ENCODE measurements at regions not wholly inside any gene's neighbourhood (a gene's known extent, or its start where the extent isn't known, plus 50 kb on each side); places are given as distances from the start of the nearest gene placed in this dataset.

DNA sequence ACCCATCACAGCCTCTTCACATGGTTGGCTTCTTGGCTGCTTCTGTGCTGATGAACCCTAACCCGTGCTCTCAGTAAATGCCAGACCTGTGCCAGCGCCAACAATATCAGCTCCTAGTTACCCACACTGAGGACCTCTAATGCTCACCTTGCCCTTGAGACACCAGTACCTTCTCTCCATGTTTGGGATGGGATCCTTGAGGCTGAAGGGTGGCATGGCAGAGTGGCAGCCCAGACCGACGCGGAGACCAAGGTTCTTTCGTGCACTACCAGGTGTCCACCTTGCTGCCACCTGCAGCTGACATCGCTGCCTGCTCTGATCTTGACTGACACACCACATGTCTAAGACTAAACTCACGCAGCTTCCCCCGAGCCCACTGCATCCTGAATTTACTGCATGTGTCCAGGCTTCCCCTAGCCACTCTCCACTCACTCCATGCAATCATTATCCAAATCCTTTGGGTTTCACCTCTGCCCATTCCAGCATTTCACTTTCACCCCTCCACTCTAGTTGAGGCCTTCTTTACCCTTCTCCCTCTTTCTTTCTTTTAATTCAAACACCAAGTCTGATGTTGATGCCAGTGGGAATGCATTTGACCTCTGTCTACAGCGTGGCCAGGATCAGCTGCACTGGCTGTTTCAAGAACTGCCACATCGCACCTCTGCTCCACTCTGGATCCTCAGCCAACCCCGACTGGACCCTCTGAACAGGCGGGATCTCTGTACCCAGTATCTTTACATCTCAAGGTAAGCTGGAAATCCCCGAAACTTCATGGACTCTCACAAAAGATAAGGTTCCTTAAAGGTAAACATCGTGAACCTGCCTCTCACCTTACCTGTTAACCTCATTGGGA, 294.9 kb downstream of the GLRX3 start:
- no peak for DNase-seq

DNA sequence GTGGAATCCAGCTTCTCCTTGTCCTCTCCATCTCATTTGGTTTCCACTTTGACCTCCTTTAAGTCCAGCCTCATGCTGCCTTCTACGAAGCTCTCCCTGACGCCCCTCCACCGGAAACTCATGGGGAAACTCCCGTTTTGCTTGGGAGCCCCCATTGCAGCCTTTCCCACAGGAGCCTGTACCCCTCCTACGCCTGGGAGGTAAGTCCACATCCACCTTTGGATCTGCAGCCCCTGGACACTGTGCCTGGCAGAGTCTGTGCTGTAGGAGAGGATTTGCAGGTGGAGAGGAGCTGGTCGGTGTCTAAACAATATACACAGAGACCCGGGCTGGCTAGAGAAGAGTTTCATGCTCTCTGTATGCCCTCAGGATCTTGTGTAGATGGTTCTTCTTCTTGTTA, 296.1 kb downstream of the GLRX3 start:
- DNase-seq, result no peak

DNA sequence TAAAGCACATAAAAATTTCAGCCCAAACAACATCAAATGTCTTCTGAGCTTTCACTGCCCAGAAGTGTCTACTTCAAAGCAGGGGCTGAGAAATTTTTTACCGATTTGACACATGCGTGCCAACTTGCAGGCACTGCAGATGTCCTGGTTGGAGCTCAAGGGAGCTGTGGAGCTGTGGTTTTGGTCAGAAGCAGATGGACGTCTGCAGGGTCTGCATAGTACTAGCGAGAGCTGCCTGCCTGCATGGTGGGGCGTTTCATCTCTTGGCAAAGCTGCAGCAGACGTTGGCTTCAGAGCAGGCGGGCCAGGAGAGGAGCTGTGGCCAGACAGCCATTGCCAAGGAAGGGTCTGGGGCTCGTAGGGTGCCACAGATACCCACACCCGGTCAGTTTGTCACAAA, 296.7 kb downstream of the GLRX3 start:
- no peak for DNase-seq

DNA sequence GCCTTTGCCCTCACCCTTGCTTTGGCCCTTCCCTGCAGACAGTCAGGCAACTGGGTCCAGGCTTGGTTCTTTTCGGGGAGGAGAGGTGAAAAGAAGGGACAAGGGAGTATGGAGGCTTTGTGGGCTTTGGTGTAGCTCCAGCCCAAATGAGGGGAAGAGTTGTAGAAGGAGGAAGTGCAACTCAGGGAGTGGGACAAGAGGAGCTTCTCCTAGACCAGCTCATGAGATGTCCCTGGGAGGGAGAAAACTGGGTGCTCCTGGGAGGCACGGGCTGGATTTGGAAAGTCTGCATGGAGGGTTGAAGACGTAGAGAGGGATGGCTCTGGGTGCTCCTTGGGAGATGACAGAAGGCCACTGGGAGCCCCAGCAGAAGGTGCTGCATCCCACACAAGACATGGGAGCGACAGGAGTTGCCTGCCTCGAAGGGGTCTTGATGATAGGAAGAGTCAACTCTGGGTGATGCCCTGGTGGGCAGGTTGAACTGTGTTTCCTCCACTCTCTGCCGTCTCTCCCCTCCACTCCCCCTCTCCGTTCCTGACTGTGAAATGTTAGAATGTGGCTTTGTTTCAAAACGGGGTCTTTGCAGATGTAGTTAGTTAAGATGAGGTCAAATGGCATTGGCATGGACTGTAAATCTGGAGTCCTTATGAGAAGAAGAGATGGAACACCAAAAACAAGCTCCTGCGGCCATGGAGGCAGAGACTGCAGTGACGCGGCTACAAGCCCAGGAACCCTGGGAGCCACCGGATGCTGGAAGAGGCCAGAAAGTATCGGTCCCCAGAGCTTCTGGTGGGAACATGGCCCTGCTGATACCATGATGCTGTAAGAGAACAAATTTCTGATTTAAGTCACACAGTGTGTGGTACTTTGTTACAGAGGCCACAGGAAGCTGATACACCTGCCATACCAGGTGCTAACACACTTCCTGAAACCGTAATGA, 298.5 kb downstream of the GLRX3 start:
- DNase-seq, result no peak

DNA sequence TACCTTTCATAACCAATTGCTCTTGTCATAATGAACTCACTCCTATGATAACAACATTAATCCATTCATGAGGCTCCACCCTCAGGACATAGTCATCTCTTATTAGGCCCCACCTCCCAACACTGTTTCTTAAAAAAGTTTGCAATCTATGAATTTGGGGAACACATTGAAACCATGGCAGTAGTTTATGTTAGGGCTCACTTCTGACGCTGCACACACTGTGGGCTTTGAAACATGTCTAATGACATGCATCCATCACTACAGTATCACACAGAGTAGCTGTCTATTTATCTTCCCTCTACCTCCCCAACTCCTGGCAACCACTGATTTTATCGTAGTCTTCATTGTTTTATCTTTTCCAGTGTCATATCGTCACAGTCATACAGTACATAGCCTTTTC, 299.8 kb downstream of the GLRX3 start:
- DNase-seq, result no peak

DNA sequence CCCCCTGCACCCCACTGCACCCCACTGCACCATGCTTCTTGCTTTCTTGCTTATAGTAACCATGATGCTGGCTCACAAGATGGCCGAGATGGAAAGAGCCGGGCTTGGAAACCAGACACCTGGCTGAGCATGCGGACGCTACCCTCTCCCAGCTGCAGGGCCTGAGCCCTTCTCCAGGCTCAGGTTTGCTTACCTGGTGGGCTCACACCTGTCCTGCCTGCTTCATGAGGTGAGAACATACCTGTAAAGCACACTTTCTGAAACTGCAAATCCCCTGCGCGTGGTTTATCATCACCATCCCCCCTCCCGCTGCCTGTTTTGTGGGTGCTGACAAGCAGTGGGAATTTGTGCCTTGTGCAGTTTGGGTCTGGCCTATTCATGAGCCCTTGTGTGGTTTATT, 302.7 kb downstream of the GLRX3 start:
- DNase-seq, result no peak

DNA sequence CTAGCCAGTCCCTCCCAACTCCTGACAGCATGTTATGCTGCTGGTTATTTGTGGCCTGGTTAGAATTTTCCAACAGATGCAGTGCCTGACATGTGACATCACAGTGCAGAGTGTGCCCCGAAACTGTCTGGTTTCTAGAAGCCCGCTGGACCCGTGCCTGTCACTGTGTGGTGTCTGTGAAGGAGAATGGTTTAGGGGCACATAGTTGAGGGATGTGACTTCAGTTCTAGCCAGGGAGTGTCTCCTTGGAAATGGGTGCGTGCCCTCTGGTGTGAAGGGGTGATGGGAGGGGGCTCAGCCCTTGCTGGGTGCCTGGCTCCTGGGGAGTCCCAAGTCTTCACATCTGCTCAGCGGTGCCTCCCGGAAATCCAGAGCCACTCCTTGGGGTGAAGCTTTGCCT, 303.6 kb downstream of the GLRX3 start:
- DNase-seq, result peak; percentile 38

DNA sequence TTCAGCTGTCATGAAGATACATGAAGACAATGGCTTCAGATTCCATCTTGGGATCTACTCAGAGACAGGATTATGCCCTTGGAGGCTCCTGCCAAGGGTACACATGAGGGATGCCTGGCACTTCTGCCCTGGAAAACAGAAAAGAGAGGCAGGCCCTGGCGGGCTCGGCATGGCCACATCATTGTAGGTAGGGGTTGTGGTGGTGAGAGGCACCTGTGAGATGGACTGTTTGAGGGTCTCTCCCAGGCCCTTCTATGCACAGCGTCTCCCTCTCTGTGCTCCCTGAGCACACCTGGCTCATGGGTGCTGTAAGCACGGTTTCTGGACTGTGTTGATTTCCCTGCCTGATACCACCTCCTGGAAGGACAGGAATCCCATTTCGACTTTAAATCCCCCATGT, 304.3 kb downstream of the GLRX3 start:
- no peak for DNase-seq

DNA sequence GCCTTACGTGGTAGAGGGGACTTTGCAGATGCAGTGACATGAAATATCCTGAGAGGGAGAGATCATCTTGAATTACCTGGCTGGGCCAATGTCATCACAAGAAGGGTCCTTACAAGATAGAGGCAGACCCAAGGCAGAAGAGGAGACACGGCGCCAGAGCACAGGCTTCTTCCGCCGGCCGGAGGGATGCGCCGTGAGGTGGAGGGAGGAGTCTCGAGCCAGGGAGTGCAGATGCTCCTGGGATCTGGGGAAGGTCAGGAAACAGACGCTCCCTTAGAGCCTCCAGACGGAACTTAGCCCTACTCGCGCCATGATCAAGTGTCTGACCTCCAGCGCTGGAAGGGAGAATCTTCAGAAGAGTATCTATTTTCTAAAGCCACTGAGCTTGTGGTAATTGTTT, 304.8 kb downstream of the GLRX3 start:
- no peak for DNase-seq

DNA sequence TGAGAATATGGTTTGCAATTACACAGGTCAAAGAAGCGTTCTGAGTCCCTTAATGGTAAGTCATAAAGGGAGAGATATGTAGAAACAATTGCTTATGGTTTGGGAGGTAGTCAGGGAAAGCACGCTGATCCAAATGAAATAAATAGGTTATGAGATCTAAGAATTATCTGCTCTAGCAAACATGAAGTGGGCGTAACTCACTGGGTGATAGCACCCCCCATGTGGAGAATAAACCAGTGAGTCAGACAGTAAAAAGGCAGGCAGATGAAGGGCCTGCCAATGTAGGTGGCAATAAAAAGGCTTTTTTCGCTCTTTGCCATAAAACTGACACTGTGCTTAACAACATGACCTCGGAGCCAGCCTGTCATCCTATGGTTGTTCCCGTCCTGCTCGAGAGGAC, 306.9 kb downstream of the GLRX3 start:
- DNase-seq, result no peak

DNA sequence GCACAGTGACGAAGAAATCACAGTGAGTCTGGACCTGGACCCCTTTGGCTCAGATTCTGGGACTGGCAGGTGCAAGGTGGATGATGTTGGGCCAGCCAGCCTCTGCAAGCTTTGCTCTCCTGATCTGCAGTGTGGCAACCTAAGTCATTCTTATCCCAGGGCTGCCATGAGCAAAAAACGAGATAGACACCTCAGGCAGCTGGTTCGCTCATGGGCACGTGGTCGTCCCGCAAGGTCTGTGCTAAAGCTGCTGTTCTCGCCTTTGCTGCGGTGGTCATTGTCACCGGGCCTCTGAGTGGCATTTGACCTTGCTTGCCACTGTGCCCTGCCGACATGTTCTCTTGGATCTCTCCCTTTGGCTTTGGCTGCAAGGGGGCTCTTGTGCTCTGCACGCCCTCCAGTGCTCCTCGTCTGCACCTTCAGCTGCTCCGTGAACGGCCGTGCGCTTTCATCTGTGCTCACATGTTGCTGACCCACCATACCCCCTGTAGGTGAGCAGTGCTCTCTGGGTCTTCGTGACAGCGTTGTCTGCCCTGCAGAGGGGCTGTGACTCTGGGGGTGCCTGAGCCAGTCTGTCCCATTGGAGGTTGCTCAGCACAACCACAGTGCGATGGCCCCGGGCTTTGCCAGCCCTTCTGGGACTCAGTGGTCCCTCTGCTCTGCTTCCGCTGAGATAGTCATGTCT, 317.0 kb downstream of the GLRX3 start:
- no peak for DNase-seq

DNA sequence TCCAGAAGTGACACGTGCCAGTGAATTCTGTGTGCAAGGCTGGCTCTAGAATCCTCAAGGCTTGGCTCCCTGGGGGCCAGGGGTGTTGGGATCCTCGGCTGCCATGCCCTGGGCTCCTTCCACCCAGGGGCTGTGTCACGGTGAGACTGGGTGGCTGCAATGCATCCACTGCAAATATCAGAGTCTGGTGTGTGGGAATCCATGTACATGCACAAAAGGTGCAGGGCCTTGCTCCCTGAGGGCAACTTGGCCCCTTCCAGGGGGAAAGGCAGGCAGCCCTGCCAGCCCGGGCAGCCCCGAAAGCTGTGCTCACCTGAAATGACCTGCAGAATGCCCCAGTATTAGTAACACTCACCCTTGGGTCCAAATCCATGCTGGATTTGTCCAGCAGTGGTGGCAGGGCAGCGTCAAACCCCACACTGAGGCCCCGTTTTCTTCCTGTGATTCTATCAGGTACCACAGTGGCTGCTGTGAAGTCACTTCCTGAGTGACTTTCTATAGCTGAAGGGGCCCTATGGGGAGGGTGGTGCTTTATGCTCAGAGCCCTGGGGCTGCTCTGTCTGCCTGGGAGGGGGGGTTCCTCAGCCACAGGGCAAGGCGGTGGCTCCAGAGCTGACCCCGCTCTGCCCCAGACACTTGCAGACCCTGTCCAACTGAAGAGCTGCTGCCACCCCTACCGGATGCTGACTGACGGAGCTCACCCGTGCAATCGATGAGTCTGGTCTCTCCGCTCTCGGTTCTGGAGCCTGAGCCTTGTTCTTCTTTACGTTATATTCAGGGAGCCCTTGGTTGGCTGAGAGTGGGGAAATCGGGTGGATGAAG, 317.7 kb downstream of the GLRX3 start:
- DNase-seq, result no peak

DNA sequence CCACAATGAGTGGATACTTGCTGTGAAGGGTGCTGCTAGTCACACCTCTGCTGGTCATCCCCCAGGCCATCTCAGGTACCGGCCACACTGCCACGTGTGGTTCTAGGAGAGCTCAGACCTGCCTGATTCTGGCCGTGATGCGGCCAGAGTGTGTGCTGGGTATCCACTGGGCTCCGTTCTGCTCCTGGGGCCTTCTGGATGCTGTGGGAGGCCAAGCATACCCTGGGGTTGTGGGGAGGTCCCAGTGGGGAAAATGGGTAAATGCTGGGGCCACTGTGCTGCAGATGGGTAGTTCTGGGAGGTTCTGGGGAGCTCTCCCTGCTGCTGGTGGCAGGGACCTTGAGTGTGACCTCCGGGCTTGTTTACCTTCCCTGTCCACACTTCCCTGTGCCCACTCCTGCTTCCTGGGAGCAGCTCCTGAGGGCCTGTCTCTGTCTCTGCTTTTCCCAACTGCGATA, 318.4 kb downstream of the GLRX3 start:
- no peak for DNase-seq

DNA sequence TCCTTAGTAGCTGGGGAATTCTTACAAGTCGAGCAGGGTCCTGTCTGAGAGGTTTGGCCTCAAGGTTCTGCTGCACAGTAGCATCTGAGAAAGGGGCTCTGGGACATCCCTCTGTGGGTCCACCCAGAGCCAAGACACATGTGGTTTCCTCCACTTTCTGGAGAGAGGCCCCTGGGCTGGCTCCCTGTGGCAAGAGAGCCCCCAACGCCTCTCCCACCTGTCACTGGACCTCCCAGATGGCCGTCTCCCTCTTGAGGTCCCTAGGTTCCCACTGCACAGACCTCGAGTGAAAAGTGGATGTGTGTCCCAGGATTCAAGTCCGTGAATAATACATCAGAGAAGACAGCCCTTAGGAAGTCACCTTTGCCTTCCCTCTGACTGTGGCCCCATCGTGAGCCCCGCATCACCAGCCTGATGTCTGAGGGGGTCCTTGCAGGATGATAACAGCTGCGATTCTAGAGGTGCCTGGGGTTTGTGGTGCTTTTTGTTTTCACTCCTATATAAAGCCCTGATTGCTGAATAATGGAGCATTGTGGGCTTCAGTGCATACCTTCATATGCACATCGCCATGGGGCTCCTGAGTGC, 319.0 kb downstream of the GLRX3 start:
- no peak for DNase-seq

DNA sequence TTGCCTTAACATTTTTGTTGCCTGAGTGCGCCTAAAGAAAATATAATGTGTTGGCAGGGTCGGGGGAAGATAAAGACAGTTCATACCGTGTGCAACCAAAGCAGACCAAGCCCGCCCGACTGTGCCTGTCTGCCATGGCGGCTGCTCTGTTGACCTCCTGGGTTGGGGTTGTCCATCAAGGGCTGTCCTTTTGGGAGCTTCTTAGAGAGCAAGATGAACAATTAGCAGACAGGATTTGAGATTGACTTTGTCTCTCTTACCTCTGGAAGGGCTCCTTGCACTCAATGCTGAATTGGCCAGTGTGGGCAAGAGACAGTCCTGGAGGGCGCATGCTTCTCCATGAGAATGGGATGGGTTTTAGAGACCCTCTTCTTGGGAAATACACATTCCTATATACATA, 319.6 kb downstream of the GLRX3 start:
- no peak for DNase-seq

DNA sequence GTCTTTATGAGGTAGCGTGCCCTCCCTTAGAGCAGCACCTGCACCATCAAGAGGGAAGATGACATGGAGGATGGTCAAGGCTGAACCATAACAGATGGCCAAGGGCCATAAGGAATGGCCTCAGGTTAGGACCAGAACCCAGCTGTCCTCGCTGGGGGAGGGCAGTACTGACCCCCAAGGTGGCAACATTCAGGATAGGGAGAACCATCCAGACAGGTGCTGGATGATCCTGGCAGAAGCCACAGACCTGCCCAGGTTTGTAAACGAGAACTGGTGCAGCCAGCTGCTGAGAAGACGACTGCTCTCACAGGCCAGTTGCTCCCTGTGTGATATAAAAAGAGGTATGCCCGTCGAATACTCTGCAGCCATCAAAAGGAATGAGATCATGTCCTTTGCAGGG, 320.4 kb downstream of the GLRX3 start:
- DNase-seq, result no peak

DNA sequence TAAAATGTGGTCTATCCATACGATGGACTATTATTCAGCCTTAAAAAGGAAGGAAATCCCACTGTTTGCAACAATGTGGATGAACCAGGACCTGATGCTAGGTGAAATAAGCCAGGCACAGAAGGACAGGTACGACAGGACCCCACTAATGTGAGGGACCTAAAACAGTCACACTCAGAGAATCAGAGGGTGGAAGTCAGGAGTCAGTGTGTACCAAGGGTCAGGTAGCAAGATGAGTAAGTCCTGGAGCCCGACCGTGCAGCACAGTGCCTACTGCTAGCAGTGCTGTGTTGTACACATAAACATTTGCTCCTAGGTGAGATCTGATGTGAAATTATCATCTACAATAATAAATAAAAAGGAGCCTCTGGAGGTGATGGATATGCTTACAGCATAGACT, 322.3 kb downstream of the GLRX3 start:
- no peak for DNase-seq

DNA sequence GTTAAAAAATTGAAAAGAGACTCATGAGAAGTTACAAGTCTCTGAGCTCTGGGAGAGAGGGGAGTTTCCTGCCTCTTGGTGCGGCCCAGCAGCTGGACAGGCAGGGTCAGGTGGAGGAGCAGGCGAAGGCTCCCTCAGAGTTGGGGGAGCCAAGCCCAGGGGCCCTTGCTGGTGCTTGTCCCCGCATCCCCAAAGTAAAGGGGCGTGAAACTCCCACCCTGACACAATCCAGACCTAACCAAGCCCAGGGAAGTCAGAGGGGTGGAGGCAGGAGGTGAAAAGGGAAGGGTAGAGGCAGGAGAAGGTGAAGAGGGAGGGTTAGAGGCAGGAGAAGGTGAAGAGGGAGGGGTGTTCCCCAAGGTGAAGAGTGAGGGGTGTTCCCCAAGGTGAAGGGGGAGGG, 322.8 kb downstream of the GLRX3 start:
- DNase-seq, result no peak

DNA sequence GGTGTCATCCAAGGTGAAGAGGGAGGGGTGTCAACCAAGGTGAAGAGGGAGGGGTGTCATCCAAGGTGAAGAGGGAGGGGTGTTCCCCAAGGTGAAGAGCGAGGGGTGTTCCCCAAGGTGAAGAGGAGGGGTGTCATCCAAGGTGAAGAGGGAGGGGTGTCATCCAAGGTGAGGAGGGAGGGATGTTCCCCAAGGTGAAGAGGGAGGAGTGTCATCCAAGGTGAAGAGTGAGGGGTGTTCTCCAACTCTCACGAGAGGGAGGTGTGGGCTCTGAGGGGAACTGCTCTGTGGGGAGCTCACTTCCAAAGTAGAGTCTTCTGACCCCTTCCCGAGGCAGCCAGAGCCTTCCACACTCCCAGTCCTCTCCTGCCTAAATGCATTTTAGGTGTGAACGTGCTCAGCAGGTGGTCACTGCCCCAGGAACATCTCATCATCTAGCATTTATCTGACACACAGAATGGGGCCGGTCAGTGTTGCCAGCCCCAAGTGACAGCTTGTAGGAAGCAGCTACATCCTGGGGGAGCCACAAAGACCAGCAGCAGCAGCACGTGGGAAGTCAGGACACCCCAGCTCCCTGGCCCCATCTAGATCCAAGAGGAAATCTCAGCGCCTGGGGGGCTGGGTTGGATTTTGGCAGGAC, 323.8 kb downstream of the GLRX3 start:
- no peak for DNase-seq

DNA sequence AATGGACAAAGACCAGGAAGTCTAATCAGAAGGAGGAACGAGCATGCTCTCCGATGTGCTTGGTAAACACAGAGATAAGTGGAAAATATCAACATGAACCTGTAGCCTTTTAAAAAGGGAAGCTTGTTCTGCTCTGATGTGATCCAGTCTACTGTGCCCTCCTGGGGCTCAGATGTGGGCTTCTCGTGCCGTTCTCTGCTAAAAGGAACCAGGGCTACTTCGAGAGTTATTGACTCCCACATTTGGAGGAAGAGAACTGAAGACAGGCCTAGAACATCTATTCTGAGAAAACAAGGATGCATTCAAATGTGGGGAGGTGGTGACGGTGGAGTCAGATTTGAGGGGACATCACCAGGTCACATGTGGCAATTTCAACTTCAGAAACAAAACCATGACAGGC, 325.4 kb downstream of the GLRX3 start:
- no peak for DNase-seq
